ENCODE measurements at regions not wholly inside any gene's neighbourhood (a gene's known extent, or its start where the extent isn't known, plus 50 kb on each side); places are given as distances from the start of the nearest gene placed in this dataset.

DNA sequence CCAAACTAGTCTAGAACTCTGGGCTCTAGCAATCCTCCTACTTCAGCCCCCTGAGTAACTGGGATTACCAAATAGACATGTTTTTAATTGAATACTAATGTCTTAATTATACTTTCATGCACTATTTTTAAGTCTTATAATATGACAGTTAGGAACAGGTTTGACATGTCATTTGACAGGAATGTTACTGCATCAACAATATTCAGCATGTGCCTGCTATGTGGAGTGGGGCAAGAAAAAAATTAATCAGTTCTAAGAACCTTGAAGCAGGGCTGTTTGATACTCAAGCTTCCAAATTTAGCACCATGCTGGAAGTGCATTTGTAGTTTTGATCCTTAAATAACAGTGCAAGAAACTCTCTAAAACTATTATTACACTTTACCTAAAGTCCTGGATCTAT is 265.3 kb downstream of the MZT1 start:
- TF ChIP-seq CTCF (IDR thresholded peaks at IDR 0.05) = no peak
- TF ChIP-seq SMC3 (IDR thresholded peaks at IDR 0.05; ENCODE audit: low read depth, low read length) = no peak
- TF ChIP-seq MEF2A (IDR thresholded peaks at IDR 0.05; ENCODE audit: borderline replicate concordance, low read depth) = no peak
- no peak for TF ChIP-seq RAD21 (IDR thresholded peaks at IDR 0.05; ENCODE audit: low read length)
- no peak for TF ChIP-seq POLR2AphosphoS5 (IDR thresholded peaks at IDR 0.05; ENCODE audit: low read depth, low read length)
- TF ChIP-seq EP300 (IDR thresholded peaks at IDR 0.05; ENCODE audit: borderline replicate concordance in 1 of 2, low read depth in 1 of 2, low read length in 1 of 2) = no peak

All from SK-N-SH (cell line).